Left kidney (tissue), 1 donor: ENCODE measurements at regions not wholly inside any gene's neighbourhood (a gene's known extent, or its start where the extent isn't known, plus 50 kb on each side); places are given as distances from the start of the nearest gene placed in this dataset.

Source experiments
- DNase-seq: peaks from one replicate; pipeline ENCODE4 v3.0.0-alpha.2; 2013

DNA sequence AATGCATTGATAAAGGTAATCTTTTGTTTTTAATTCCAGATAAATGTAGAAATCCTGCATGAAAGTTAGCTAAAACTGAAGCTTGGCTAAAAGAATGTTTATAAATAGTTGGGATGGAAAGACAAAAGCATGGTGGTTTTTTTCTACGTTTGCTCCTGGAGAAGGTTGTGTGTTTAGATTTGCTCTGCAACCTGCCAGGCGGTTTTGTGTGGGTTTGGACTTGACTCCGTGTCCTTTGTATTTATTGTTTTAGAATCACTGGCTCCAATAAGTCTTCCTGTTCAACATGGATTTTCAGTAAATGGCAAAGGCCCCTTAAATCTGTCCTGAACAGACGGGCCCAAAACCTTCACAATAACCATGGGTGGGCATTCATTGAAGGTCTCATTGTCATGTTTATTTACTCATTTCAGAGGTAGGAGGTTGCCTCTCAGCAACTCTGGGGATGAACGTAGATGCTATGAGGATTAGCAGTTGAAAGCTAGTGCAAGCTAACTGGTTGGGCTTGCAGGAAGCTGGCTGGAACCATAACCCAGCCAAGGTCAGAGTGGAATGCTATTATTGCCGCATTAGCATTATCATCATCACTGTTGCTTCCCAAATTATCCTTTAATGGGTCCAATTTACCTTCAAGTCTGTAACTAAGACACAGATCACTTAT, 60.6 kb upstream of the ADAMTS9 start:
- no peak for DNase-seq

DNA sequence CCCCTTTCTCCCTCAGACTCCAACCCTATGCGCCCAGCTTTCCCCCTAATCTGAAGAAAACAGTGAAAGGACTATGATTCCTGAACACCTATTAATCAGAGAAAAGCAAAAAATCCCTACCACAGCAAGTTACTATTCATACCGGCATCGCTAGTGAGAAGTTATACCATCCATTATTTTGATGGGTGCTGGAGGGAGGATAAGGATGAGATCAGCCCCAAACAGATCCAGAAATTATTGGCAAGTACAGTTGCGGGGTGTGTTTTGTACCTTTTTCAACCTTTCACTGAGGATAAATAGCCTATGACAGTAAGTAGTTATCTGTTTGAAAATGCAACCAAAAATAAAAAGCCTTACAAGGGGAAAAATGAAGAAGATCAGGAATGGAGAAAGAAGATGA, 59.9 kb upstream of the ADAMTS9 start:
- no peak for DNase-seq

DNA sequence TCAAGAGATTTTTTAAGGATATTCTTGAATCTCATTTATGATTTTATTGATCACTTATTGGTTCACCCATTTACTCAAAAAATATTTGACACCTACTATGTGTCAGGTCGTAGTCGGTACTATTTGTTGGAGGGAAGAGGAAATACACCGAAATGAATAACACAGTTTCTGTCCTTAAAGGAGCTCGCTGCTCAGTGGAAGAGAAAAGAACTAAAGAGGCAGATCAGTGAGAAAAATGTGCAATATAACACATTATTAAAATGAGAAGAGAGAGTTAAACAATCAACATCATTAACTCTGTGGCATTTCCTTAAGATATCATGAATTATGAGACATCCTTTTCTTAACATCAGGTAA, 56.1 kb upstream of the ADAMTS9 start:
- DNase-seq, result no peak

DNA sequence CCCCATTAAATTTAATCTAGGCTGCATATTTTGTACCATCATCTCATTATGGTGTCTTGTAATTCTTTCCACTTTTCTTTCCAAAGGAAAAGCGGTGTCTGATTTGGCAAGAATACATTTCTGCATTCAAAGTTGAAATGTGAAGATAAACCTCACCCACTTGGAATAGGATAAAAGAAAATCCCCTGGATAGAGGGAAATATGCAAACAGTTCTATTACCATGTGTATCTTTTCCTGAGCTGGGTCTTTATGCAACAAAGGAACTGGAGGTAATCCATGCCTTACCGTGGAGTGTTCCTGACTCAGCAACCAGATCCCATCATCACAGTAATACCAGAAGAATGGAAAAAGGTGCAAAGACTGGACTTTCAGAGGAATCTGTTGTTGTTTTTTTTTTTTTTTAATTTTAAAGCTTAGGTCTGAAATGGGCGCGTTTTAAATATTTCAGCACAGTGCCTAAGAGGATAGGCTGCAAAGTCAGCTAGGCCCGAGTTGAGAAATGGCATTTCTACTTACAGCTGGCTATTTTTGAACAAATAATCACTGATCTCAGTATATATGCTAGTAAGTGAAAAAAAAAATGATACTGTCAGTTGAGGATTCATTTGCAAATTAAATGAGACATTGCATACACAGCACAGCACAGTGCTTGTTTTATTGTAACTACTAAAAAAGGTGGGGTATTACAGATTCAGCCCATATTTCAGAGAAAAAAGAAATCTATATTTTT, 55.5 kb upstream of the ADAMTS9 start:
- no peak for DNase-seq

DNA sequence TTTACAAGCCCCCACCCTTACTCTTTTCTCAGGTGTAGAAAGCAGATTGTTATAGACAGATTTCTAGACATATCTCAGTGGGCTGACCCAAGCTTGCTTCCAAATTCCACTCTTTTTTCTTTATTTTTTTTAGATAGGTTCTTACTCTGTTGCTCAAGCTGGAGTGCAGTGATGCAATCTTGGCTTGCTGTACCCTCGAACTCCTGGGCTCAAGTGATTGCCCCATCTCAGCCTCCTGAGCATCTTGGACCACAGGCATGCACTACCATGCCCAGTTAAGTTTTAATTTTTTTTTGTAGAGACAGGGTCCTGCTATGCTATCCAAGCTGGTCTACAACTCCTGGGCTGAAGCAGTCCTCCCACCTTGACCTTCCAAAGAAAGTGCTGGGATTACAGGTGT, 53.5 kb upstream of the ADAMTS9 start:
- DNase-seq, result no peak

DNA sequence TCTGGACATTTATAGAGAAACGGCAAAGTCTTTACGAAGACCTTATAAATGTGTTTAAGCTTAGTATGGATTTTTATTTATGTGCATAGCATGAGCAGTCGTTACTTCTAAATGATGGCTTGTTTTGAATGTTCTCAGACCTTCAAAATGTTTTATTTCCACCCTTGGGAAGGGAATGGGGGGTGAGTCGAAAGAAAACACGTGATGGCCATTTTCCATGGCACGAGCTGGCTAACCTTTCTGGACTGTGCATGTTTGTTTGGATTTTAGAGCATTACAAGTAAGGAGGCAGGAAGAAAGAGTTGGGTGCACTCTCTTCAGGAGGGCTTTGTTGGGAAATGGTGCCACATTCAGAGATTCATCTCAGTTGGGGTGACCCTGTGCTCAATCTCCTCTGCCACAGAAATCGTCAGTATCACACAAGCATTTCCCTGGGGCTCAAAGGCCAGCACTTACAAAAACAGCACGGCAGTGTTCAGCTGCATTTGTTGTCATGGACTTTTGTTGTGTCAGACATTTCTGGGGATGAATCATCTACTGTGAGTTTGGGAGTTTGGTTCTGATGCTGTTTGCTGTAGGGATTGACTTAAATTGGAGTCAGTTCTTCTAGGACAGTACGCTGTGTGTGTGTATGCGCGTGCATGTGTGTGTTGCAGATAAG, 52.3 kb upstream of the ADAMTS9 start:
- DNase-seq, result no peak
